Ishikawa (cell line): ENCODE measurements at regions not wholly inside any gene's neighbourhood (a gene's known extent, or its start where the extent isn't known, plus 50 kb on each side); places are given as distances from the start of the nearest gene placed in this dataset.

ENCODE experiments used
- CEBPB ChIP-seq: IDR thresholded peaks from 2 replicates; pipeline ENCODE4 v1.6.1; 2012
- CREB1 ChIP-seq: IDR thresholded peaks from 2 replicates; pipeline ENCODE4 v1.6.1; 2012; ENCODE audit warnings: low read depth
- EGR1 ChIP-seq: IDR thresholded peaks from 2 replicates; pipeline ENCODE4 v1.6.1; 2012
- EP300 ChIP-seq: IDR thresholded peaks from 2 replicates; pipeline ENCODE4 v1.6.1; 2012; ENCODE audit warnings: borderline replicate concordance
- FOXM1 ChIP-seq: IDR thresholded peaks from 2 replicates; pipeline ENCODE4 v1.6.1; 2012; ENCODE audit warnings: low read depth, borderline replicate concordance
- MAX ChIP-seq: IDR thresholded peaks from 2 replicates; pipeline ENCODE4 v1.6.1; 2012
- NFIC ChIP-seq: IDR thresholded peaks from 2 replicates; pipeline ENCODE4 v1.6.1; 2012
- RAD21 ChIP-seq: IDR thresholded peaks from 2 replicates; pipeline ENCODE4 v1.6.1; 2012; ENCODE audit warnings: low read depth
- TAF1 ChIP-seq: IDR thresholded peaks from 2 replicates; pipeline ENCODE4 v1.6.1; 2012; ENCODE audit warnings: low read depth, mild to moderate bottlenecking
- TCF12 ChIP-seq: IDR thresholded peaks from 2 replicates; pipeline ENCODE4 v1.6.1; 2012; ENCODE audit warnings: low read depth
- TEAD4 ChIP-seq: IDR thresholded peaks from 2 replicates; pipeline ENCODE4 v1.6.1; 2012
- USF1 ChIP-seq: IDR thresholded peaks from 2 replicates; pipeline ENCODE4 v1.6.1; 2012
- YY1 ChIP-seq: IDR thresholded peaks from 2 replicates; pipeline ENCODE4 v1.6.1; 2012; ENCODE audit warnings: low read depth
- ZBTB7A ChIP-seq: IDR thresholded peaks from 2 replicates; pipeline ENCODE4 v1.6.1; 2012; ENCODE audit warnings: low read depth
- TF ChIP-seq, protein P1 (sequence below): IDR thresholded peaks from 2 replicates; pipeline ENCODE4 v1.6.1; 2012; ENCODE audit warnings: low read depth, mild to moderate bottlenecking

DNA sequence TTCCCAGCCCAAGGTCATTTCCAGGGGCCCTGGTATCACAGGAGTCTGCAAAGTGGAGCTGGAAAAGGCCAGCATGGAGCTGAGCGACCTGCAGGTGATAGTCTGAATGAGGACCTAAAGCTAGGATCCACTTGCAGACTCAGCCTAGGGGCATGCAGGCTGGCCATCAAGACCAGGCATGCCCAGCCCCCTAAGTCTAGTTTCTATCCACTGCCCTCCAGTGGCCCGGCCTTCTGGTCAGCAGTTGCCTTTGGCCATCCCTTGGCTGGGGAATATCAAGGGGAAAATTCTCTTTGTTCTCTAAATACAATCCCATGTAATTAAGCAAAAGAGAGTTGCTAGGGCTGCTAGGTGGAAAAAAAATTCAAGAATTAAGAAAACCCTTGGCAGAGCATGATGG, 96.3 kb upstream of the LHX5 start:
- TF ChIP-seq TAF1 (no peak), YY1 (no peak), ZBTB7A (no peak), TCF12 (no peak), TEAD4 (no peak), NFIC (no peak), CREB1 (no peak), EGR1 (no peak), FOXM1 (no peak), CEBPB (no peak)
- TF ChIP-seq, protein P1, sequence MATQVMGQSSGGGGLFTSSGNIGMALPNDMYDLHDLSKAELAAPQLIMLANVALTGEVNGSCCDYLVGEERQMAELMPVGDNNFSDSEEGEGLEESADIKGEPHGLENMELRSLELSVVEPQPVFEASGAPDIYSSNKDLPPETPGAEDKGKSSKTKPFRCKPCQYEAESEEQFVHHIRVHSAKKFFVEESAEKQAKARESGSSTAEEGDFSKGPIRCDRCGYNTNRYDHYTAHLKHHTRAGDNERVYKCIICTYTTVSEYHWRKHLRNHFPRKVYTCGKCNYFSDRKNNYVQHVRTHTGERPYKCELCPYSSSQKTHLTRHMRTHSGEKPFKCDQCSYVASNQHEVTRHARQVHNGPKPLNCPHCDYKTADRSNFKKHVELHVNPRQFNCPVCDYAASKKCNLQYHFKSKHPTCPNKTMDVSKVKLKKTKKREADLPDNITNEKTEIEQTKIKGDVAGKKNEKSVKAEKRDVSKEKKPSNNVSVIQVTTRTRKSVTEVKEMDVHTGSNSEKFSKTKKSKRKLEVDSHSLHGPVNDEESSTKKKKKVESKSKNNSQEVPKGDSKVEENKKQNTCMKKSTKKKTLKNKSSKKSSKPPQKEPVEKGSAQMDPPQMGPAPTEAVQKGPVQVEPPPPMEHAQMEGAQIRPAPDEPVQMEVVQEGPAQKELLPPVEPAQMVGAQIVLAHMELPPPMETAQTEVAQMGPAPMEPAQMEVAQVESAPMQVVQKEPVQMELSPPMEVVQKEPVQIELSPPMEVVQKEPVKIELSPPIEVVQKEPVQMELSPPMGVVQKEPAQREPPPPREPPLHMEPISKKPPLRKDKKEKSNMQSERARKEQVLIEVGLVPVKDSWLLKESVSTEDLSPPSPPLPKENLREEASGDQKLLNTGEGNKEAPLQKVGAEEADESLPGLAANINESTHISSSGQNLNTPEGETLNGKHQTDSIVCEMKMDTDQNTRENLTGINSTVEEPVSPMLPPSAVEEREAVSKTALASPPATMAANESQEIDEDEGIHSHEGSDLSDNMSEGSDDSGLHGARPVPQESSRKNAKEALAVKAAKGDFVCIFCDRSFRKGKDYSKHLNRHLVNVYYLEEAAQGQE, result no peak

- TF ChIP-seq USF1, result no peak
- no peak for TF ChIP-seq ZBTB7A
- no peak for TF ChIP-seq RAD21
- TF ChIP-seq CEBPB, result no peak
- no peak for TF ChIP-seq NFIC
- no peak for TF ChIP-seq CREB1
- TF ChIP-seq EGR1, result no peak
- TF ChIP-seq MAX, result no peak
- TF ChIP-seq, protein P1, result no peak
- TF ChIP-seq FOXM1, result no peak
These were observed 93.7 kb upstream of the LHX5 start for GRCh38 chr12:113565368-113565767.

DNA sequence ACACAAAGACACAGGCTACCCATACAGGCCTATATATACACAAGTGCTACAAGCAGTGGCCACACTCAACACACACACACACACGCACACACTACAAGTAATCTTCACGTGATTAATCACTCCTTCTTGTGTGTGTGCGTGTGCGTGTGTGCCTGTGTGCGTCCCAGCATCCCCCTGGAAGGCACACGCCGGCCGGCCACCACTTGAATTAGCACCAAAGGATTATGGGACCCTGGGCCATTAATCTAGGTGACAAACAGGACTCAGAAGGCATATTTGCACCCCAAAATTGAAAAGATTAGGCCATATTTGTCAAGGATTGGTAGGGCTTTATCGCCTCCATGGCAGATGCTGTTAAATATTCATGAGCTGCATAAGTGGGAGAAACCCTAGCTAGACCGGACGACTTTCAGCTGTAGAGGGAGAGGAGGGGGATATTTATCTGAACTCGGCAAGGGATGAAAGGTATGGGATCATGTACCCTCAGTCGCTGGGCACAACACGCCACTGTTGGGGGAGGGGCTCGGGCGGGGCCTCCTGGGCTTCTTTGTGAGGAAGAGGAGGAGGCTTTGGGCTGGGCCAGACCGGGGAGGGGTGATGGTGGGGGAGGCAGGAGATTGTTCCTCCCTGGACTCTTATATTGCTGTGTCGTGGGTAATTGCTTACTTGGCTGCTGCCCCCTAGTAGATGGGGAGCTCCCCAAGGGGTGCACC, 89.6 kb upstream of the LHX5 start:
- TF ChIP-seq RAD21 (no peak), TAF1 (no peak), CREB1 (no peak), TEAD4 (no peak)

- TF ChIP-seq RAD21 (no peak), TAF1 (no peak), TEAD4 (no peak), ZBTB7A (no peak), MAX (no peak), CEBPB (no peak), CREB1 (no peak), EP300 (no peak), EGR1 (no peak), USF1 (no peak), TCF12 (no peak), YY1 (no peak), FOXM1 (no peak), NFIC (no peak)
- TF ChIP-seq, protein P1, result no peak
These were observed 87.8 kb upstream of the LHX5 start for GRCh38 chr12:113559466-113559865.
